Smooth muscle cell (in vitro differentiated cells): ENCODE measurements at regions not wholly inside any gene's neighbourhood (a gene's known extent, or its start where the extent isn't known, plus 50 kb on each side); places are given as distances from the start of the nearest gene placed in this dataset.

ENCODE experiments used
- DNase-seq: peaks from one replicate; lab custom pipeline; 2025; ENCODE audit not compliant: unreplicated experiment; lab: John Stamatoyannopoulos, UW
- H2AFZ ChIP-seq: fragments of 200-600 bp; sonication (generic); 2 replicates; pipeline ENCODE4 v1.6.0; 2016; ENCODE audit warnings: antibody characterized with exemption, low read depth, mild to moderate bottlenecking
- H3F3A ChIP-seq: fragments of 200-600 bp; sonication (generic); 2 replicates; pipeline ENCODE4 v1.6.0; 2017; ENCODE audit warnings: antibody characterized with exemption, low read depth
- H3K27ac ChIP-seq: fragments of 200-600 bp; sonication (generic); 2 replicates; pipeline ENCODE4 v1.5.1; 2016; ENCODE audit warnings: low read depth, mild to moderate bottlenecking
- H3K27me3 ChIP-seq: fragments of 200-600 bp; sonication (generic); 2 replicates; pipeline ENCODE4 v1.6.1; 2016; ENCODE audit warnings: low read depth, mild to moderate bottlenecking
- H3K36me3 ChIP-seq: fragments of 200-600 bp; sonication (generic); 2 replicates; pipeline ENCODE4 v1.5.1; 2016; ENCODE audit warnings: low read depth
- H3K4me1 ChIP-seq: fragments of 200-600 bp; sonication (generic); 2 replicates; pipeline ENCODE4 v1.5.1; 2016; ENCODE audit warnings: low read depth
- H3K4me2 ChIP-seq: fragments of 200-600 bp; sonication (generic); 2 replicates; pipeline ENCODE4 v1.6.0; 2016; ENCODE audit warnings: mild to moderate bottlenecking
- H3K4me3 ChIP-seq: fragments of 200-600 bp; sonication (generic); 2 replicates; pipeline ENCODE4 v1.5.1; 2016; ENCODE audit warnings: mild to moderate bottlenecking
- H3K79me2 ChIP-seq: fragments of 200-600 bp; sonication (generic); 2 replicates; pipeline ENCODE4 v1.6.0; 2016; ENCODE audit warnings: low read depth, mild to moderate bottlenecking
- H3K9ac ChIP-seq: fragments of 200-600 bp; sonication (generic); 2 replicates; pipeline ENCODE4 v1.6.0; 2016; ENCODE audit warnings: low read depth
- H3K9me3 ChIP-seq: fragments of 200-600 bp; sonication (generic); replicated peaks from 2 replicates; pipeline ENCODE4 v1.5.1; 2016; ENCODE audit warnings: low read depth
- H4K20me1 ChIP-seq: fragments of 200-600 bp; sonication (generic); 2 replicates; pipeline ENCODE4 v1.6.0; 2016; ENCODE audit warnings: low read depth
- CTCF ChIP-seq: fragments of 200-600 bp; sonication (generic); IDR thresholded peaks from 2 replicates; pipeline ENCODE4 v1.5.1; 2017; ENCODE audit warnings: borderline replicate concordance, mild to moderate bottlenecking, antibody characterized with exemption; ENCODE audit not compliant: insufficient read depth, poor library complexity, severe bottlenecking
- WGBS: methylation state at CpG from one replicate; pipeline ENCODE4 v1.1.7; 2016; ENCODE audit warnings: low lambda C conversion rate; 5-methylcytosine and 5-hydroxymethylcytosine counted together

GRCh38 chrX:122434942-122435341 lies 749.1 kb upstream of the GRIA3 start:
- no peaks in the 10 kb centered on the region for H3K36me3 ChIP-seq
- WGBS: 68% methylated on average over 2 of the region's 2 CpGs
- no peaks in the 10 kb centered on the region for H4K20me1 ChIP-seq
- no peak overlapping the region for H3K4me3 ChIP-seq
- no peaks in the 10 kb centered on the region for H3K27me3 ChIP-seq
- no peak overlapping the region for H2AFZ ChIP-seq
- DNase-seq: no peak
- no peak overlapping the region for H3K9ac ChIP-seq
- no peaks in the 10 kb centered on the region for H3F3A ChIP-seq
- H3K9me3 ChIP-seq: peaks cover 16% of the 10 kb centered on the region
- H3K27ac ChIP-seq: no peak overlapping the region
- H3K4me2 ChIP-seq: no peak overlapping the region
- no peaks in the 10 kb centered on the region for H3K79me2 ChIP-seq
- H3K4me1 ChIP-seq: no peaks in the 10 kb centered on the region
- no peak for TF ChIP-seq CTCF

DNA sequence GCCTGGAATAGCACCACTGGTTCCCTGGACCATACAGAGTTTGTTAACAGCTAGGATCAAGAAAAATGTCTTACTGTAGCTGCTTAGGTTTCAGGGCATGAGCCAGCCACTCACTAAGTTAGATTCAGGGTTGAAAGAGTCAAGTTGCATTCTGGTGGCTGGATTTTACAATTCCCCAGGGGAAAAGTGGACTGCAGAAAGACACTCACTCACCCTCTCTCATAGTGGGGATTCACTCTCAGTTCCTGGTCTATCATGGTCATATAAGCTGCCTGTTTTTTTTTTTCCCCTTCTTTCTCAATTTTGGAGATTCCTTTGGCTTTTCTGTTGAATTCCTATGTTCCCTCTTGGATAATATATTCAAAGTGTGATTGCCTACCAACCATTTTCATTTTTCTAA lies 744.2 kb upstream of the GRIA3 start:
- H3K79me2 ChIP-seq: no peaks in the 10 kb centered on the region
- H3K9ac ChIP-seq: no peak overlapping the region
- H3K27me3 ChIP-seq: no peaks in the 10 kb centered on the region
- H3F3A ChIP-seq: no peaks in the 10 kb centered on the region
- H4K20me1 ChIP-seq: no peaks in the 10 kb centered on the region
- no peak for DNase-seq
- H3K36me3 ChIP-seq: no peaks in the 10 kb centered on the region
- no peak for TF ChIP-seq CTCF
- H3K27ac ChIP-seq: no peak overlapping the region
- no peak overlapping the region for H3K4me3 ChIP-seq
- no peaks in the 10 kb centered on the region for H3K4me1 ChIP-seq
- no peak overlapping the region for H2AFZ ChIP-seq
- H3K4me2 ChIP-seq: no peak overlapping the region
- H3K9me3 ChIP-seq: peaks cover 16% of the 10 kb centered on the region

DNA sequence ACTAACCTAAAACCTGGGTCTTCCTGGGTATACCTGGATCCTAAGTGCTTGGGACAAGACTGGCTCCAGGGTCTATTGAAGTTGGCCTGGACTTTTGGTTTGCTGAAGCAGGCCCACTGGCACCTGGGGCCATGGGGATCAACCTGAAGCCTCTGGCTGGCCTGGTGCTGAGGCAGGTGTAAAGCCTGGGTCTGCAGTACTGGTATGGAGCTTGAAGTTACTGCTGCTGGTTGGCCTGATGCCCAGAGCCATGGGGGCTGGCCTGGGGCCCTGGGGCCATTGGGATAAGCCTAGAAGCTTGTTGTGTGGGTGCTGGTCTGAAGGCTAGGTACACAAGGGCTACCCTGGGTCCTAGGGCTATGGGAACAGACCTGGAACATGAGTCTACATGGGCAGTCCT lies 743.2 kb upstream of the GRIA3 start:
- no peaks in the 10 kb centered on the region for H3K79me2 ChIP-seq
- no peaks in the 10 kb centered on the region for H3K4me1 ChIP-seq
- H3K27ac ChIP-seq: no peak overlapping the region
- H3K9ac ChIP-seq: no peak overlapping the region
- no peak overlapping the region for H2AFZ ChIP-seq
- no peak for DNase-seq
- no peak overlapping the region for H3K4me2 ChIP-seq
- peaks cover 15% of the 10 kb centered on the region for H3K9me3 ChIP-seq
- no peaks in the 10 kb centered on the region for H4K20me1 ChIP-seq
- TF ChIP-seq CTCF: no peak
- no peak overlapping the region for H3K4me3 ChIP-seq
- no peaks in the 10 kb centered on the region for H3K36me3 ChIP-seq
- H3F3A ChIP-seq: no peaks in the 10 kb centered on the region
- H3K27me3 ChIP-seq: no peaks in the 10 kb centered on the region

DNA sequence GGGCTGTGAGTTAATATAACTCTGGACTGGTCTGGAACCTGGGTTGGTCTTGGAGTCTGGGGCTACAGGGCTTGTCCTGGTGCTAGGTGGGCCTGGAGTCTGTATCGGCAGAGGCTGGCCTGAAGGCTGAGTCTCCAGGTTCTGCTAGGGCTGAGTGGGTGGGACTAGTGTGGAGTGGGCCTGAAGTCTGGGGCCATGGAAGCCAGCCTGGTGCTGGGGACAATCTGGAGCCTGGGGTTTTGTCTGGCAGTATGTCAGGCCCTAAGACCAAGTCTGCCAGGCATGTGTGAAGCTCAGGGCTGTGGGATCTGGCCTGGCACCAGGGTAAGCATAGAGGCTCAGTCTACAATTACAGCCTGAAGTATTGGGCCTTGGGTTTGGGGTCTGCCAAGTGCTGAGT lies 742.6 kb upstream of the GRIA3 start:
- Histone ChIP-seq H3F3A (no peaks in the 10 kb centered on the region), H3K9ac (no peak overlapping the region), H4K20me1 (no peaks in the 10 kb centered on the region), H3K27me3 (no peaks in the 10 kb centered on the region), H3K4me2 (no peak overlapping the region), H3K36me3 (no peaks in the 10 kb centered on the region), H3K27ac (no peak overlapping the region), H3K4me1 (no peaks in the 10 kb centered on the region), H2AFZ (no peak overlapping the region), H3K9me3 (peaks cover 9% of the 10 kb centered on the region), H3K4me3 (no peak overlapping the region), H3K79me2 (no peaks in the 10 kb centered on the region)
- no peak for DNase-seq
- WGBS: 100% methylated on average over 1 of the region's 1 CpG
- TF ChIP-seq CTCF: no peak
